Peyer's patch (tissue), 4 donors: ENCODE measurements at regions not wholly inside any gene's neighbourhood (a gene's known extent, or its start where the extent isn't known, plus 50 kb on each side); places are given as distances from the start of the nearest gene placed in this dataset.

Experiments used
- POLR2A ChIP-seq, 2 donors: fragments of 450-650 bp; IDR thresholded peaks; one replicate each; pipeline ENCODE4 v1.5.1; 2017; ENCODE audit warnings: antibody characterized with exemption in 2 of 2, mild to moderate bottlenecking in 2 of 2, moderate library complexity in 2 of 2
- TF ChIP-seq, protein P1 (sequence below), 6 experiments: fragments of 450-650 bp in 4 of 6; fragments of 200-600 bp in 2 of 6; sonication (generic) in 1 of 6; IDR thresholded peaks; one replicate each; pipeline ENCODE4 v1.5.1; 2017 to 2019; ENCODE audit warnings: antibody characterized with exemption in 6 of 6, mild to moderate bottlenecking in 3 of 6, moderate library complexity in 1 of 6

GRCh38 chrX:80173261-80173660 lies 158.7 kb downstream of the TBX22 start:
- TF ChIP-seq POLR2A (IDR thresholded peaks at IDR 0.05) = no peak
- TF ChIP-seq, protein P1, sequence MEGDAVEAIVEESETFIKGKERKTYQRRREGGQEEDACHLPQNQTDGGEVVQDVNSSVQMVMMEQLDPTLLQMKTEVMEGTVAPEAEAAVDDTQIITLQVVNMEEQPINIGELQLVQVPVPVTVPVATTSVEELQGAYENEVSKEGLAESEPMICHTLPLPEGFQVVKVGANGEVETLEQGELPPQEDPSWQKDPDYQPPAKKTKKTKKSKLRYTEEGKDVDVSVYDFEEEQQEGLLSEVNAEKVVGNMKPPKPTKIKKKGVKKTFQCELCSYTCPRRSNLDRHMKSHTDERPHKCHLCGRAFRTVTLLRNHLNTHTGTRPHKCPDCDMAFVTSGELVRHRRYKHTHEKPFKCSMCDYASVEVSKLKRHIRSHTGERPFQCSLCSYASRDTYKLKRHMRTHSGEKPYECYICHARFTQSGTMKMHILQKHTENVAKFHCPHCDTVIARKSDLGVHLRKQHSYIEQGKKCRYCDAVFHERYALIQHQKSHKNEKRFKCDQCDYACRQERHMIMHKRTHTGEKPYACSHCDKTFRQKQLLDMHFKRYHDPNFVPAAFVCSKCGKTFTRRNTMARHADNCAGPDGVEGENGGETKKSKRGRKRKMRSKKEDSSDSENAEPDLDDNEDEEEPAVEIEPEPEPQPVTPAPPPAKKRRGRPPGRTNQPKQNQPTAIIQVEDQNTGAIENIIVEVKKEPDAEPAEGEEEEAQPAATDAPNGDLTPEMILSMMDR (IDR thresholded peaks at IDR 0.05) = no peak
